ENCODE measurements at regions not wholly inside any gene's neighbourhood (a gene's known extent, or its start where the extent isn't known, plus 50 kb on each side); places are given as distances from the start of the nearest gene placed in this dataset.

- H3K27me3 ChIP-seq (ENCODE audit: control insufficient read depth in 5 of 5, insufficient read depth in 4 of 5, low read length in 5 of 5): peaks cover 0 to 4% (median 0%) of the 10 kb centered on the region in 5 donors
- H3K36me3 ChIP-seq (ENCODE audit: control insufficient read depth in 5 of 5, insufficient read depth in 5 of 5, low read length in 5 of 5): no peaks in the 10 kb centered on the region
- no peak overlapping the region for H3K9ac ChIP-seq (ENCODE audit: low read length in 5 of 5)
- H3K4me3 ChIP-seq (ENCODE audit: low read depth in 1 of 5, low read length in 5 of 5): peak overlapping the region in 2 of 5 donors; percentile 17 to 47
- H3K27ac ChIP-seq (ENCODE audit: low read depth, low read length): no peak overlapping the region
- H3K4me1 ChIP-seq (ENCODE audit: control insufficient read depth in 5 of 5, insufficient read depth in 5 of 5, low read length in 5 of 5): no peaks in the 10 kb centered on the region
- peaks cover 0 to 8% (median 5%) of the 10 kb centered on the region in 5 donors for H3K9me3 ChIP-seq (ENCODE audit: control insufficient read depth in 5 of 5, low read length in 5 of 5)
These were observed 59.4 kb upstream of the XYLT1 start for GRCh38 chr16:17529982-17530760.

- Histone ChIP-seq H3K36me3 (ENCODE audit: control insufficient read depth in 5 of 5, insufficient read depth in 5 of 5, low read length in 5 of 5) (no peaks in the 10 kb centered on the region), H3K4me3 (ENCODE audit: low read depth in 1 of 5, low read length in 5 of 5) (no peak overlapping the region), H3K9ac (ENCODE audit: low read length in 5 of 5) (no peak overlapping the region), H3K9me3 (ENCODE audit: control insufficient read depth in 5 of 5, low read length in 5 of 5) (peaks cover 0 to 8% (median 5%) of the 10 kb centered on the region in 5 donors), H3K27me3 (ENCODE audit: control insufficient read depth in 5 of 5, insufficient read depth in 4 of 5, low read length in 5 of 5) (peaks cover 0 to 4% (median 0%) of the 10 kb centered on the region in 5 donors), H3K4me1 (ENCODE audit: control insufficient read depth in 5 of 5, insufficient read depth in 5 of 5, low read length in 5 of 5) (no peaks in the 10 kb centered on the region), H3K27ac (ENCODE audit: low read depth, low read length) (no peak overlapping the region)
These were observed 56.5 kb upstream of the XYLT1 start for GRCh38 chr16:17526956-17527937.

- no peak overlapping the region for H3K4me3 ChIP-seq (ENCODE audit: low read depth in 1 of 5, low read length in 5 of 5)
- H3K27me3 ChIP-seq (ENCODE audit: control insufficient read depth in 5 of 5, insufficient read depth in 4 of 5, low read length in 5 of 5): peaks cover 0 to 4% (median 3%) of the 10 kb centered on the region in 5 donors
- no peaks in the 10 kb centered on the region for H3K9me3 ChIP-seq (ENCODE audit: control insufficient read depth in 5 of 5, low read length in 5 of 5)
- no peak overlapping the region for H3K9ac ChIP-seq (ENCODE audit: low read length in 5 of 5)
- H3K27ac ChIP-seq (ENCODE audit: low read depth, low read length): no peak overlapping the region
- no peaks in the 10 kb centered on the region for H3K36me3 ChIP-seq (ENCODE audit: control insufficient read depth in 5 of 5, insufficient read depth in 5 of 5, low read length in 5 of 5)
- peaks cover 0 to 11% (median 3%) of the 10 kb centered on the region in 5 donors for H3K4me1 ChIP-seq (ENCODE audit: control insufficient read depth in 5 of 5, insufficient read depth in 5 of 5, low read length in 5 of 5)
These were observed 53.9 kb upstream of the XYLT1 start for GRCh38 chr16:17524656-17525055.

- Histone ChIP-seq H3K9ac (ENCODE audit: low read length in 5 of 5) (no peak overlapping the region), H3K4me1 (ENCODE audit: control insufficient read depth in 5 of 5, insufficient read depth in 5 of 5, low read length in 5 of 5) (peaks cover 0 to 11% (median 3%) of the 10 kb centered on the region in 5 donors), H3K9me3 (ENCODE audit: control insufficient read depth in 5 of 5, low read length in 5 of 5) (no peaks in the 10 kb centered on the region), H3K4me3 (ENCODE audit: low read depth in 1 of 5, low read length in 5 of 5) (no peak overlapping the region), H3K27me3 (ENCODE audit: control insufficient read depth in 5 of 5, insufficient read depth in 4 of 5, low read length in 5 of 5) (peaks cover 0 to 16% (median 5%) of the 10 kb centered on the region in 5 donors), H3K36me3 (ENCODE audit: control insufficient read depth in 5 of 5, insufficient read depth in 5 of 5, low read length in 5 of 5) (no peaks in the 10 kb centered on the region), H3K27ac (ENCODE audit: low read depth, low read length) (no peak overlapping the region)
These were observed 49.8 kb upstream of the XYLT1 start for GRCh38 chr16:17520561-17520960.
